HG03135 (cell line): ENCODE measurements at regions not wholly inside any gene's neighbourhood (a gene's known extent, or its start where the extent isn't known, plus 50 kb on each side); places are given as distances from the start of the nearest gene placed in this dataset.

Source experiments
- ATAC-seq: cut with Tn5 transposase; IDR thresholded peaks from one replicate; pipeline ENCODE4 v1.9.1; 2021; ENCODE audit warnings: mild to moderate bottlenecking, moderate library complexity; ENCODE audit not compliant: unreplicated experiment

DNA sequence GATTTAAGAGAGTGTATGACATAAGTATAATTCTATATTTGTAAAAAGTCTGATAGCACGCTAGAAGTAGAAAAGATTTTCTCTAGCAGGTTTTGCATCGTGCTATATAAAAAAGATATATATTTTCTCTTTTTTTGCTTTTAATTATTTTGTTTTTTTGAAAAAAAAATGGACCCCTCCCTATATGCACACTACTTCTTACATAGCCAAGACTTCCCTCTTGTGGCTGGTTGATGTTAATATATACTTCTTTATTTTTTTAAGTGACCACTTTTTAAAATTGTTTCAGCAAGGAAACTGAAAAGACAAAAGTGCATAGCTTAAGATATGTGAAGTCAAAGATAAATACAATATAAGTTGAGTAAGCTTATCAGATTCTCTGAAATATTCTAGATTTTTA, 1202.8 kb downstream of the DIAPH3 start:
- no peak for ATAC-seq

DNA sequence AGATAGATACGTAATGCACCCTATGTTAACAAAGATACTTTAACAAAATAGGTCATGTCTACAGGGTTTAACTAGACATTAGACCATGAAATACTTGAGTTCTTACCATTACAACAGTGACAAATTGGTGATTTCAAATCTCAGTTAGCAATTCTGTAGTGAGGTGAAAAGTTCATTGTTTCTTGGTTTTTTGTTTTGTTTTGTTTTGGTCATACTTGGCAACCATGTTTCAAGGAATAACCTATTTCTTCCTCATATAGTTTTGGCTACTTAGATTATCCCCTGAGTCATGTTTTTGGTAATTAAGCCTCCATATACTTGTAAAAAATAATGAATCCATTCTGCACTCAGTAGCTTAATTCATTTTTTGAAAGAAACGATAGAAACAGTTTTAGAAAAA, 1200.4 kb downstream of the DIAPH3 start:
- no peak for ATAC-seq

DNA sequence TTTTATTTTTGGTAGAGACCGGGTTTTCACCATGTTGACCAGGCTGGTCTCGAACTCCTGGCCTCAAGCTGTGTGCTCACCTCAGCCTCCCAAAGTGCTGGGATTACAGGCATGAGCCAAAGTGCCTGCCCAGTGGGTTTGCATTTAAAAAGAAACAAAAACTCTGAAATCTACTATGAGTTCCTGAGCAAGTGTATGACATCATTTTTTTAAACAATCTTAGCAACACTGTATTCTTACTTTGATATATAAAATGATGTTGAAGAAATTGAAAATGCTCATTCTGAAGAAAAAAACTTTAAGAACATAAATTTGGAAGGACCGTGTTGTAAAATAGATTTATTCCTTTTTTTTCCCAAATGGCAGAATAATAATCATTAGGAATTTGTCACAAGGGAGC, 1199.7 kb downstream of the DIAPH3 start:
- no peak for ATAC-seq

DNA sequence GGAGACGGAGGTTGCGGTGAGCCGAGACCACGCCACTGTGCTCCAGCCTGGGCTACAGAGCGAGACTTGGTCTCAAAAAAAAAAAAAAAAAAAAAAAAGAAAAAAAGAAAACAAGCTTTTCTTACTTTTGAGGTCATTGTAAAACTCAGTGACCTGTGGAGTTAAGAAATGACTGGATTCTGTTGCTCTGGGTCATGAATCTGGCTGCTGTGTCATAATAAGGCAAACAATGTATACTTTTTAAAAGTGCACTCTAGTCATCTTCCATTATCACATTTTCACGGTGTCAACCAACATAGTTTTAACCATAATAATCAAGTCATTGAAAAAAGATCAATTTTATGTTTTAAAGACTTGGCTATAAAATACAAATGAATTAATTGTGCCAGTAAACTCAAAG, 1186.6 kb downstream of the DIAPH3 start:
- ATAC-seq = no peak

DNA sequence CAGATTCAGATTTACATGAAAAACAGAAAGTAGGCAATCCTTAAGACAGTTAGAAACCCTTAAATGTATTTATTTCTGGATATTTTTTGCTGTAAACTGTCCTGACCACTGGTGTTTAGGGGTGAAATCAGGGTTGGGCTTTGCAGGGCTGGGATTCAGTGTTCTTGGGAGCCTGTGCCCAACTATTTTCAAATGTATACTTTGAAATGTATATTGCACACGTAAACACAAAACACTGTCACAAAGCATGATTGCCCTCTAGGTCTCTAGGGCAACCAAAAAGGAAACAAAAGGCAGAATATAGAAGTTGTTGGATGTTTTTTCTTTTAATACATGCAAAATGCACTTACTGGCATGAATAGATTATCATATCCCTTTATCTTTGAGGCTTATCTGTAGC, 1185.4 kb downstream of the DIAPH3 start:
- ATAC-seq = no peak

DNA sequence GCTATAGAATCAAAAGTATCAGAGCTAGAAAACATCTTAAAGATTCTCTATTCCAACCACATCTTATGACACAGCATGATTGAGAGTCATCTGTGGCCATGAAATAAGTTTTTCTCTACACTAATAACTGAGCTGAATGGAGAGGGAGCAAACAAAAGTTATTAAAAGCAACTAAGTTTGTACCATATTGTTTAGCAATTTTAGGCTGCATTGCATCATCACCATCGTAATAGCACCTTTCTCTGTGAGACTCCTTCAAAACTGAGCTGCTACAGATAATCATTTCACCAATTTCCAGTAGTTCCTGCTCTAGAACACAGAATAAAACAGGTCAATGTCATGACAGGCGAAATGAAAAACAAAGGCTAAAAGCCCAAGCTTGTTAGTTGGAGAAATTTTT, 1183.9 kb downstream of the DIAPH3 start:
- no peak for ATAC-seq

DNA sequence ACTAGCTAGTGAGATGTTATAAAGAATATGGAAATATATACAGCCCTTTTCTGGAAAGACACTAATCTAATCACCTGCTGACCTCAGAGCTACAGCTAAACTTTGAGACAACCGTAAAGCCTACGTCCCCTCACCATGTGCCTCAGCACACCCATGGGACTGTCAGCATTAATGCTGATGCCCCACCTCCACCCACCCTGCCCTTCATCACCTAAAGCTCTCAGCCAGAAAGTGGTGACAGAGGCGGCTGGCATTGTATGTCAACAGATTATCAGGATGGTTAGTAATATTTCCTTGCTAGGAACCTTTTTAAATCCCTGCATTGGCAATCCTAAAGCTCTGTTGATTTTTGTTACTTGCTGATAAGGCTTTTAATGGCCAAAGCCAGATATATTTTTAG, 1177.9 kb downstream of the DIAPH3 start:
- ATAC-seq = no peak

DNA sequence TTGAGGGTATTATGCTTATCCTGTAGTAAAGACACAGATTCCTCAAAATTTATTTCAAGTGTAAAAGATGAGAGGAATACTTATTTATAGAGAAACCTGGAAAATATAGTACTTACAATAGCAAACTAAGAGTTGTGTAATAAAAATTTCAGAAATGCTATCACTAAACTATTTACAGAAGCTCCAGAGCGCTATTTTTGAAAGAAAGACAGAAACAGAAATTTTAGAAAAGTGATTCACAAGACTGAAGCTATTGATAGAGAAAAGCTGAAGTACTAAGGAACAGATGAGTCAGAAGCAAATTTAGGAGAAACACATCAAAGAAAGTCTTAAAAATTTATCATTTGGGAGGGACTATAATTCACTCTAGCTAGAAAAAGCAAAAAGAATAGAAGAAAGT, 1174.2 kb downstream of the DIAPH3 start:
- ATAC-seq = no peak

DNA sequence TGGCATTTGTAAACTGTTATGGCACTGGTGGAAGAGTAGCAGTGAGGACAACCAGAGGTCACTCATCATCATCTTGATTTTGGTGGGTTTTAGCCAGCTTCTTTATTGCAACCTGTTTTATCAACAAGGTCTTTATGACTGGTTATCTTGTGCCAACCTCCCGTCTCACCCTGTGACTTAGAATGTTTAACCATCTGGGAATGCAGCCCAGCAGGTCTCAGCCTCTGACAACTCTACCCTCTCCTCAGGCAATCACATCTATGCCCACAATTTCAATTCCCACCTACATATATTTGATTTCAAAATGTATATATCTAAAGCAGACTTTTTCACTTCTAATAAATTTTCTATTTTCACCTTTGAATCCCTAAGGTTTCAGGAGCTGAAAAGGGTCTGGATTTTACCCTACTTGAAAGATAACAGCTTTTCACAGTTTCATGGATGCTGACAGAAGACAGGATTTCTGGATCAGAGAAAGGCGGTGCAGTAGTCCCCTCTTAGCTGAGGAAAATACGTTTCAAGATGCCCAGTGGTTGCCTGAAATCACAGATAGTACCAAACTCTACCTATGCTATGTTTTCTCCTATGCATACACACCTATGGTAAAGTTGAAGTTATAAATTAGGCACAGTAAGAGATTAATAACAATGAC, 1171.8 kb downstream of the DIAPH3 start:
- no peak for ATAC-seq

DNA sequence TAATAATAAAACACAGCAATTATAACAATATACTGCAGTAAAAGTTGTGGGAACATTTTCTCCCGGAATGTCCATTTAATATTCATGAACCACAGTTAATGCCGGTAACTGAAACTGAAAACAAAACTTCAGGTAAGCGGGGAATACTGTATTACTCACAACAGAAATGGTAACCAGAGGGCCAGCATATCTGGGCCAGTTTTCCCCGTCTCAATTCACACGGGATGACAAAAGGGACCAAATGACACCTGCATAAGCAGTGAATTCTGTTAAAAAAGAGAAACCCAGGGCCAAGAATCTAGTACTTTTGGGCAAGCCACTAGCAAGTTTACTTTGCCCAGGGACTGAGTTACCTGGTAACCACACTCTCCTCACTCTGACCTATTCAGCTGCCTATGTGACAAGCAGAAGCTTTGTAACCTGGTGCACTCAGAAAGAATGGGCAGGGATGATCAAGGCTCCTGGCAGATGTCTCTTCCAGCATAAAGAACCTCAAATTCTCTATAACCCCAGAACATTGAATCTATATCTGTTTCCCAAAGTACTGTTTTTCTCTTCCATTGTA, 1171.2 kb downstream of the DIAPH3 start:
- no peak for ATAC-seq

DNA sequence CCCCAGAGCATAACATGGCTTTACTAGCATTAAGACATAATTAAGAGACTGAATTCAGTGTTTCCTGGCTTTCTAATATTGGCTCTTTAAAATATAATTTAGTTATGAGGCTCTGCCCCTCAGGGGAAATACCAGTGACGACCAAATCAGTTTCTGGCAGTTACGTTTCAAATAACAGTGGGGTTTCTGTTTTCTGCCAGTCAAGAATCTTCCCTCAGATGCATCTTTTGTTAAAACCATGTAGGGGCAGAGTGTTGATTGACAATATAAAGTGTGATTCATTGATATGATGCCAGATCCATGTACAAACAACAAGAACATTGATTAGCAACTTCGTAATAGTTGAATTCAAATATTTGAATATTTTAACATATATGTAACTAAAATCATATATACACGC, 1169.7 kb downstream of the DIAPH3 start:
- no peak for ATAC-seq

DNA sequence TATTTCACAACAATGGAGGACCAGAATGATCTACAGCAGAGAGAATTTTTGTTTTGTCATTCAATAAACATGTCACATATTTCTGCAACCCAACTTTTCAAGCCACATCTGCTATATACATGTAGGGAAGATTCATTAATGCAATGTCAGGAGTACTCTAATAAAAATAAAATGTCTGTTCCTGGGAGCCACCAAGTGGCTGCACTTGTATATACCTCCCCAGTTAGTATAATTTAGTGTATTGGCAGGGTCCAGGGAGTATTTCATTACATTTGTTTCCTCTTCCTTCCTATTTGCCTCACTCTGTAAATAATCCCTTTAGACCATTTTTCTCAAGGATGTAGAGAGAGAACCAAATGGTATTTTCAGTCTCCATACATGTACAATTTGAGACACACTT, 1169.0 kb downstream of the DIAPH3 start:
- ATAC-seq = no peak

DNA sequence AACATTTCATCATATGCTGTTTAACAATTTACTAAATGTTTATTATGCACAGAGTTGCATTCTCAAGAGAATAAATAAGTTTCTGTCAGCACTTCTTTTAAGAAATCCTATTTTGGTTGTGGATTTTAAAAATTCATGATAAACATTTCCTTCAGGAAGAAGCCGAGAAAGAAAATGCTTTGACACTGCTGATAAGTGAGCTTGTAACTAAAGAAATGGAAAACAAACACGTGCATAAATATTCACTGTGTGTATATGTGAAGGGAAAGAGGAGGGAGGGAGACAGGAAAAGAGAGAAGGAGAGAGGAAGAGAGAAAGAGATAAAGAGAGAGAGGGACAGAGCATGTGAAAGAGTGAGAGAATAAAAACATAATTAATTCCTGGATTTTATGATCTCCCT, 1165.0 kb downstream of the DIAPH3 start:
- ATAC-seq = no peak

DNA sequence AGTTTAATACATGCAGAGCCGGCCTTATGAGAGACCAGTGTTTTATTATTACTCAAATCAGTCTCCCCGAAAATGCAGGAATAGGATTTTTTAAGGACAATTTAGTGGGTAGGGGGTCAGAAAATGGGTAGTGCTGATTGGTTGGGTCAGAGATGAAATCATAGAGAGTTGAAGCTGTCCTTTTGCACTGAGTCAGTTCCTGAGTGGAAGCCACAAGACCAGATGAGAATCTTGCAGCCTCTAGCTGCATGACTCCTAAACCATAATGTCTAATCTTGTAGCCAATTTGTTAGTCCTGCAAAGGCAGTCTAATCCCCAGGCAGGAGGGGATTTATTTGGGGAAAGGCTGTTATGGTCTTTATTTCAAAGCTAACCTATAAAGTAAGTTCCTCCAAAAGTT, 1163.9 kb downstream of the DIAPH3 start:
- no peak for ATAC-seq

DNA sequence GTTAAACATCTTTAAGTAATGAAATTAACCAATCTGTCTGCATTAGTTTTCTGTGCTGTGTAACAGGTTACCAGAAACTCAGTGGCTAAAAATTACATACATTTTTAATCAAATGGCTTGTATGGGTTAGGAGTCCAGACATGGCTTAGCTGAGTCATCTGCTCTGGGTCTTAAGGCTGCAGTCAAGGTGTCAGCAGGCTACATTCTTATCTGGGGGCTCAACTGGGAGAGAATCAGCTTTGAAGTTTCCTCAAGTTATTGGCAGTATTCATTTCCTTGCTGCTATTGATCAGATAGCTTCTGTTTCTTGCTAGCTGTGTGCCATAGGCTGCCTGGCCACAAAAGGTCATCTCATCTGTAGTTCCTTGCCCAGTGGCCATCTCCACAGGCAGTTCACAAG, 1163.0 kb downstream of the DIAPH3 start:
- no peak for ATAC-seq

DNA sequence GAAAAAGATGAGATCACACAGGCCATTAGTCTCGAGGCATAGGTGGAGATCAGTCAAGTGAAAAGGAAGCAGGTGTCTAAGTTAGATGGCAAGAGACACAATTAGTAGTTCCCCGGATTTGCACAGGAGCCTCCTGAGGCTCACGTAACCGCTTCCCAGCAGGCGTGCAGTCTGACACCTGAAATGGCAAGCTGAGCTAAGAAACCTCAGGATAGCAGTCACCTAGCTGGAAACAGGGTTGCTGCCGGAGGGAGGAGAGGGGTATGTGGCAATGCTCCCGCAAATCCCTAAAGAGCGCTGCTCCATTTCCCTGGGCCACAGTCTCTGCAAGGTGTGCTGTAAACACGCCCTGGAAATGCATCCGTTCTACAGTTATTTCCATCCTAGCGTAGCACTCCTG, 1151.0 kb downstream of the DIAPH3 start:
- ATAC-seq = no peak

DNA sequence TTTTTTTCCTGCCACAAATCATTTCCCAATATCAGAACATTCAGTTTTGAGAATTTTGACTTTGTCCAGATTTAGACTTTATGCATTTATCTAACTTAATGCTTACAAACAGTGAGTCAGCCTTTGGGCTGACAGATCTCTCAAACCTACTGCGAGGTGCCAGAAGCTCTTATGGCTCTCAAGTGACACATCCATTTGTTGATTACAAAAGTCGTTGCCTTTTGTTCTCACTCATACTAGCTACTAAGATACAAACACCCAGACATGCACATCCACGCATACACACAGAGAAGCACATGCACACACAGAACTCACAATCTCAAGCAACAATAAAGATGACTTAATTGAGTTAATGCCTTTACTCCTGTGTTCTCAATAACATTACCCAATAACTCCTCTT, 1147.5 kb downstream of the DIAPH3 start:
- no peak for ATAC-seq

DNA sequence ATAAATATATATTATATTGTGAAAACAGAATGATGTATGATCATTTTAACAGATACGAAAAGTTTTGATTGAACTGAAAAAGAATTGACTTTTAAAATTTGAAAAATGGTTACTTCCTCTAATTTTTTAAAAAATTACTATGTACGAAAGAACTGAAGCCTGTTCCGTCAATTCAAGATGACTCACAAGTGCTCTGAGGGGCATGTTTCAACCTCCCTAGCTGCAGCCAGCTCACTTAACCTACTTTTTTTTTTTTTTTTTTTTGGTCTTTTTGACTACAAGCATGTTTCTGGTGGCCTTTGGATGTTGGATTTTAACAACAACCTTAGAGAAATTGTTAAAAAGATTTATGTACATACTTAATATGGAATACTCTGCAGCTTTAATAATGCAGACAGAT, 1139.3 kb downstream of the DIAPH3 start:
- no peak for ATAC-seq

DNA sequence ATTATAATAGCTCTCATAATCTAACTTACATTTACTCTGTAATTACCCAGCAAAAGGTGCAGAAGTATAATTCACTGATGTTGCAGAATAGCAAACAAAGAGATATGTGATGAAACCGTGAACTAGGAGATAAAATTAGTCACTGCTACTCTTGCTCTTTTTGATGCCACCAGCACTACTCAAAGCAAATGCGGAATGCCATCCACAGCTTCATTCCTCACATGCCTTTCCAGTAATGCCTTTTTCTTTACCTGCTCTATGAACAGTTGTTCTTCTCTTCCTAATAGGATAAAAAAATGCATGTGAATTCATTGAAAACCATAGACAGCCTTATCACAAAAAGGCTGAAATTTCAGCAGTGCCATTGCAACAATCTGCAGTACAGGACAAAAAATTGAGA, 1129.5 kb downstream of the DIAPH3 start:
- no peak for ATAC-seq

DNA sequence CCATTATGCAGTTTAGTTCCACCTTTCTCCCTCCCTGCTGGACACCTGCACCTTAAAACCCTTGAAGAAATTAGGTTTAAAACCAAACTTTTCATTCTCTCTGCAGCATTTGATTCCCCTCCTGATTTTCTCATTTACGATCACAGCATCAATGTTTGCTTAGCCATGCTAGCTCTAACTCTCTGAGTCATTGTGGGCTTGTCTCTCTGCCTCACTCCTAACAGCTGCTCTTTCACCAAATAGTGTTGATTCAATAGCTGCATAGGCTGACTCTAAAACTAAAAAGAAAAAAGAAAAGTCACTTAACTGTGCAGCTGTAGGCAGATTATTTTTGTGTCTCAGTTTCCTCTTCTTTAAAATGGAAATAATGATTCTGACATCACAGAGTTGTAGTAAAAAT, 1124.9 kb downstream of the DIAPH3 start:
- ATAC-seq = no peak

DNA sequence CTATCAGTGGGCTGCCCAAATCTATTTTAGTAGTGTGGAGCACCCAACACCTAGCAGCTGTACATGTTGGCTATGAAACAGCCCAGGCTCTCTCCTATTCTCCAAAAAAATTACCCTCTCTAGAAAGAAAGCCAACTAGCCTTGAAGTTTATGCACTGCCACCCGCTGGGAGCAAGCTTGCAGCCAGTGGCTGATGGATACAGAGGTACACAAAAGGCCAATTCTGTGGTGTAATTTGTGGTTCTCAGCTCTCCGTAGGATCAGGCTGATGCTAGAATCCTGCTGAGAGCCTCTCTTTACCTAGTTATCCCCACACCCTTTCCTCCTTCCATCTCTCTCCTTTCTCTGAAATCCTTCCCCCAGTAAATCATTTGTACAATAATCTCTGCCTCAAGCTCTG, 1120.7 kb downstream of the DIAPH3 start:
- ATAC-seq = no peak

DNA sequence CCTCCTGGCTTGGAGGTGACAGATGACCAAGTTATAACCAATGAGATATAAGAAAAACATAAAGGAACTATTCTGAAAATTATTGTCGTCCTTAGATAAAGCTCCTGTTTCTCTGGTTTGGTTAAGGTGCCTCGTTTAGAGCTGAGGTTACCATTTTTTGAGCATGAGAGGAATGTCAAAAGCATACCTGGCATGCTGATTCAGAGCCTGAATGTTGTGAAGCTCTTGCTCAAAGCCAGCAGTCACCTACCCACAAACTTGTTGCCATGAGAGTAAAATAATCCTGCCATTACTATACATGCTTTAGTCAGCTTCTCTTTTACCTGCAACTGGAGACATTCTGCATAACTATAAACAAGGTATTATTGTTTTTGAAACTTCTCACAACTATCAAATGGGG, 1116.2 kb downstream of the DIAPH3 start:
- no peak for ATAC-seq

DNA sequence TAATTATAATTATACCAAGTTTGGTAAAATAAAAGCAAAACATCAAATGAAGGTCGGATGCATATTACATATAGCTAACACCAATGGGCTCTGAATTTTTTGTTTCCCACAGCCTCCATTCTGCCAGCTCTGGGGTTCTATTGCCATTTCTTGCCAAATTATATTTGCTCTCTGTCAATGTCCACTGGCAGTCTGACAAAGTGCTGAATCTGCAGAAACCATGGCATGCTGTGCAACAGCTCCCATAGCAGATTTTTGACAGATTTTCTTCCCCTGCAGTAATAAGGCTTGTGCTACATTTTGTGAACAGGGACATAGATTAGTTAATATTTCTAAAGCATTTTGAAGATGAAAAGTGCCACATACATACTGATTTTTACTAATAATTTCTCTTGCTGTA, 1102.1 kb downstream of the DIAPH3 start:
- ATAC-seq = no peak
